Stomach (tissue), 8 donors: ENCODE measurements at regions not wholly inside any gene's neighbourhood (a gene's known extent, or its start where the extent isn't known, plus 50 kb on each side); places are given as distances from the start of the nearest gene placed in this dataset.

Experiments used
- DNase-seq, 2 donors: peaks; one replicate each; pipeline versions ENCODE4 v3.0.0 to v3.0.0-alpha.2; 2013 to 2019
- H3K27ac ChIP-seq, 5 donors: fragments of 200-600 bp in 4 of 5; sonication (generic) in 4 of 5; one replicate each; pipeline ENCODE4 v1.5.1; 2013 to 2019; ENCODE audit warnings: mild to moderate bottlenecking in 1 of 5, moderate library complexity in 1 of 5
- H3K27me3 ChIP-seq, 3 donors: fragments of 200-600 bp; sonication (generic); one replicate each; pipeline ENCODE4 v1.5.1; 2017 to 2019; ENCODE audit warnings: mixed run types in 1 of 3
- H3K36me3 ChIP-seq, 4 donors: fragments of 200-600 bp; sonication (generic); 1 replicate in 3 of 4; 2 replicates in 1 of 4; pipeline ENCODE4 v1.5.1; 2016 to 2019
- H3K4me1 ChIP-seq, 4 donors: fragments of 200-600 bp; sonication (generic); one replicate each; pipeline ENCODE4 v1.5.1; 2016 to 2019
- H3K4me3 ChIP-seq, 4 donors: fragments of 200-600 bp; sonication (generic) in 3 of 4; one replicate each; pipeline ENCODE4 v1.5.1; 2016 to 2019; ENCODE audit warnings: mild to moderate bottlenecking in 1 of 4
- H3K9me3 ChIP-seq, 4 donors: fragments of 200-600 bp; sonication (generic); one replicate each; pipeline ENCODE4 v1.5.1; 2016 to 2019
- CTCF ChIP-seq, 7 experiments: fragments of 450-650 bp in 4 of 7; fragments of 200-600 bp in 3 of 7; sonication (generic) in 3 of 7; IDR thresholded peaks; one replicate each; pipeline ENCODE4 v1.5.1; 2016 to 2019; ENCODE audit warnings: antibody characterized with exemption in 7 of 7, control low read depth in 2 of 7, mild to moderate bottlenecking in 1 of 7
- EP300 ChIP-seq: sonication (generic); formaldehyde crosslinking; IDR thresholded peaks from one replicate; pipeline ENCODE4 v1.6.1; 2017; ENCODE audit warnings: antibody characterized with exemption
- POLR2A ChIP-seq, 4 donors: fragments of 450-650 bp; IDR thresholded peaks; one replicate each; pipeline ENCODE4 v1.6.1; 2016; ENCODE audit warnings: antibody characterized with exemption in 4 of 4, control low read depth in 2 of 4, mild to moderate bottlenecking in 1 of 4, moderate library complexity in 1 of 4
- POLR2AphosphoS5 ChIP-seq, 3 donors: sonication (generic); formaldehyde crosslinking; IDR thresholded peaks; one replicate each; pipeline ENCODE4 v1.6.1; 2016; ENCODE audit warnings: antibody characterized with exemption in 3 of 3
- WGBS, 5 donors: extraction: QIAGEN DNeasy Blood & Tissue Kit in 3 of 5; methylation state at CpG; one replicate each; pipeline versions ENCODE4 v1.1.5 to v1.1.7; 2013 to 2018; 5-methylcytosine and 5-hydroxymethylcytosine counted together
- intact Hi-C: fragments of 100-400 bp; cut with DNase I; formaldehyde crosslinking; loops from one replicate; pipeline ENCODE4 v1.15.1; 2023; ENCODE audit warnings: low total_unique reads
- donor health status: healthy with polysubstance abuse.
- donor health status: Bipolar disorder and iron deficiency.
- donor health status: healthy.

DNA sequence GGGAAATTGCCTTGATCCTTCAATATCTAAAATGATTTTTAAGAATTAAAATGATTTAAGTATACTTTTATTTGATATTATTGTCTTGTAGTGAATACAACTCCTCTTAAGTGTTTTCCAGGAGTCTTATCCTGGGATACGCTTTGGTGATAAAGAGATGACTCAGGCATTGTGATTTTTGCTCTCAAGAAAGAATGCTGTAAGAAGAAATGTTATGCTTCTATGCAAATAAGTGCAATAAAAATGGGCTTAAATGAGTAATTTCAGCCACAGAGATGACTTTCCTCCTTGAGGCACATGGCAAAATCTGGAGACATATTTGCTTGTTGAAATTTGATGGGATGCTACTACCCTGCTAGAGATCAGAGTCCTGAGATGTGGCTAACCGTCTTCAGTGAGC, 358.6 kb upstream of the BCHE start:
- Histone ChIP-seq H3K9me3 (no peaks in the 10 kb centered on the region), H3K4me3 (no peak overlapping the region), H3K36me3 (no peaks in the 10 kb centered on the region), H3K27me3 (no peaks in the 10 kb centered on the region), H3K27ac (no peak overlapping the region), H3K4me1 (no peaks in the 10 kb centered on the region)
- no peak for TF ChIP-seq POLR2A (IDR thresholded peaks at IDR 0.05)
- no peak for TF ChIP-seq EP300
- TF ChIP-seq CTCF (IDR thresholded peaks at IDR 0.05) = no peak
- TF ChIP-seq POLR2AphosphoS5 (IDR thresholded peaks at IDR 0.05) = no peak
- 78 to 84% (median 80%) methylated on average over 2 of the region's 2 CpGs for WGBS, 5 donors
- DNase-seq = no peak
- intact Hi-C loops = no loop called here

GRCh38 chr3:166191411-166191810, 354.2 kb upstream of the BCHE start:
- H3K4me1 ChIP-seq = no peaks in the 10 kb centered on the region
- DNase-seq = no peak
- TF ChIP-seq CTCF (IDR thresholded peaks at IDR 0.05) = no peak
- WGBS, 5 donors = 78 to 86% (median 79%) methylated on average over 2 of the region's 2 CpGs
- intact Hi-C loops = no loop called here
- no peaks in the 10 kb centered on the region for H3K36me3 ChIP-seq
- no peak overlapping the region for H3K27ac ChIP-seq
- no peak overlapping the region for H3K4me3 ChIP-seq
- H3K27me3 ChIP-seq = no peaks in the 10 kb centered on the region
- H3K9me3 ChIP-seq = no peaks in the 10 kb centered on the region

DNA sequence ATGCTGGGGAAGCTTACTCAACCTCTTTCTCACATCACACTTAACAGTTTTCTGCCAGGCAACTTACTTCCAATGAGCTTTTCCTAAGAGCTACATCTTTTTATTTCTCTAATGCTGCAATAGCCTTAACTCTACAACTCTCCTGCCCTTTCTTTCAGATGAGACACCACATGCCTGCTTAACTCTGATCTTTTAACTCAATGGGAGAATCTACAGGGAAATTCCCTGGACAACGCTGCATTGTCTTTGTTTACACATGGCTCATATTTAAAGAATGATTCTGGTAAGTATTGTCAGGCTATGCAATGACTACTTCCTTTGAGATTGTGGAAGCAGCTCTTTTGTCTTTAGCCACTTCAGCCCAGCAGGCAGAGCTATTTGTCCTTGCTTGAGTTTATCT, 353.1 kb upstream of the BCHE start:
- H3K36me3 ChIP-seq = no peaks in the 10 kb centered on the region
- no peaks in the 10 kb centered on the region for H3K4me1 ChIP-seq

GRCh38 chr3:166187237-166187636, 350.0 kb upstream of the BCHE start:
- intact Hi-C loops = no loop called here
- H3K9me3 ChIP-seq = no peaks in the 10 kb centered on the region
- 27 to 75% (median 57%) methylated on average over 1 of the region's 1 CpG for WGBS, 5 donors

More for the DNA sequence above, 353.1 kb upstream of the BCHE start:
- TF ChIP-seq CTCF (IDR thresholded peaks at IDR 0.05) (no peak), POLR2AphosphoS5 (IDR thresholded peaks at IDR 0.05) (no peak)
- Histone ChIP-seq H3K27me3 (no peaks in the 10 kb centered on the region), H3K27ac (no peak overlapping the region), H3K9me3 (no peaks in the 10 kb centered on the region), H3K4me3 (no peak overlapping the region)
- 0 to 21% (median 17%) methylated on average over 1 of the region's 1 CpG for WGBS, 5 donors
- intact Hi-C loops = no loop called here
- DNase-seq = no peak

More at GRCh38 chr3:166187237-166187636, 350.0 kb upstream of the BCHE start:
- Histone ChIP-seq H3K4me1 (no peaks in the 10 kb centered on the region), H3K27ac (no peak overlapping the region), H3K27me3 (no peaks in the 10 kb centered on the region), H3K36me3 (no peaks in the 10 kb centered on the region), H3K4me3 (no peak overlapping the region)
- TF ChIP-seq CTCF (IDR thresholded peaks at IDR 0.05) = no peak
- TF ChIP-seq POLR2AphosphoS5 (IDR thresholded peaks at IDR 0.05) = no peak
- no peak for TF ChIP-seq POLR2A (IDR thresholded peaks at IDR 0.05)
- DNase-seq = no peak
